GM21367 (cell line): ENCODE measurements at regions not wholly inside any gene's neighbourhood (a gene's known extent, or its start where the extent isn't known, plus 50 kb on each side); places are given as distances from the start of the nearest gene placed in this dataset.

Experiments used
- ATAC-seq: cut with Tn5 transposase; IDR thresholded peaks from one replicate; pipeline ENCODE4 v1.9.1; 2021; ENCODE audit not compliant: unreplicated experiment

- ATAC-seq, result no peak
Measured at GRCh38 chr4:149135062-149135461, 680.6 kb downstream of the IQCM start.

GRCh38 chr4:149121023-149121404 lies 678.8 kb upstream of the NR3C2 start:
- ATAC-seq, result no peak

- ATAC-seq, result no peak
Measured at GRCh38 chr4:149120331-149121022, 678.3 kb upstream of the NR3C2 start.

- no peak for ATAC-seq
Measured at GRCh38 chr4:149116806-149117205, 674.6 kb upstream of the NR3C2 start.

- no peak for ATAC-seq
Measured at GRCh38 chr4:149113804-149114430, 671.7 kb upstream of the NR3C2 start.

GRCh38 chr4:149112109-149112508 lies 669.9 kb upstream of the NR3C2 start:
- ATAC-seq, result no peak

GRCh38 chr4:149110481-149110880 lies 668.3 kb upstream of the NR3C2 start:
- no peak for ATAC-seq

GRCh38 chr4:149108626-149109025 lies 666.4 kb upstream of the NR3C2 start:
- ATAC-seq, result no peak

- ATAC-seq, result no peak
Measured at GRCh38 chr4:149102765-149103164, 660.6 kb upstream of the NR3C2 start.

GRCh38 chr4:149101649-149102048 lies 659.4 kb upstream of the NR3C2 start:
- no peak for ATAC-seq

- no peak for ATAC-seq
Measured at GRCh38 chr4:149095811-149096210, 653.6 kb upstream of the NR3C2 start.

GRCh38 chr4:149095001-149095400 lies 652.8 kb upstream of the NR3C2 start:
- no peak for ATAC-seq

GRCh38 chr4:149084144-149084543 lies 641.9 kb upstream of the NR3C2 start:
- ATAC-seq, result no peak

GRCh38 chr4:149077181-149077580 lies 635.0 kb upstream of the NR3C2 start:
- ATAC-seq, result no peak

- ATAC-seq, result no peak
Measured at GRCh38 chr4:149076401-149076800, 634.2 kb upstream of the NR3C2 start.

GRCh38 chr4:149072384-149072783 lies 630.2 kb upstream of the NR3C2 start:
- no peak for ATAC-seq

- ATAC-seq, result no peak
Measured at GRCh38 chr4:149065753-149066152, 623.5 kb upstream of the NR3C2 start.

- no peak for ATAC-seq
Measured at GRCh38 chr4:149062997-149063396, 620.8 kb upstream of the NR3C2 start.

- ATAC-seq, result no peak
Measured at GRCh38 chr4:149057594-149057993, 615.4 kb upstream of the NR3C2 start.

- ATAC-seq, result no peak
Measured at GRCh38 chr4:149056615-149057014, 614.4 kb upstream of the NR3C2 start.

- ATAC-seq, result no peak
Measured at GRCh38 chr4:149055624-149056023, 613.4 kb upstream of the NR3C2 start.

- ATAC-seq, result no peak
Measured at GRCh38 chr4:149050840-149051239, 608.6 kb upstream of the NR3C2 start.
